Activated CD8-positive, alpha-beta memory T cell treated with anti-CD3 and anti-CD28 coated beads, Interleukin-2, amount 50 U/mL, for 1 hour (primary cell): ENCODE measurements at regions not wholly inside any gene's neighbourhood (a gene's known extent, or its start where the extent isn't known, plus 50 kb on each side); places are given as distances from the start of the nearest gene placed in this dataset.
"Not testable (repeated sequence)": the region's sequence is repeated elsewhere in the genome, so short reads cannot be mapped to it uniquely, and the experiment has no call there.

Source experiments
- DNase-seq: peaks from one replicate; pipeline ENCODE4 v3.0.0-alpha.2; 2020; ENCODE audit errors: extremely low read depth

DNA sequence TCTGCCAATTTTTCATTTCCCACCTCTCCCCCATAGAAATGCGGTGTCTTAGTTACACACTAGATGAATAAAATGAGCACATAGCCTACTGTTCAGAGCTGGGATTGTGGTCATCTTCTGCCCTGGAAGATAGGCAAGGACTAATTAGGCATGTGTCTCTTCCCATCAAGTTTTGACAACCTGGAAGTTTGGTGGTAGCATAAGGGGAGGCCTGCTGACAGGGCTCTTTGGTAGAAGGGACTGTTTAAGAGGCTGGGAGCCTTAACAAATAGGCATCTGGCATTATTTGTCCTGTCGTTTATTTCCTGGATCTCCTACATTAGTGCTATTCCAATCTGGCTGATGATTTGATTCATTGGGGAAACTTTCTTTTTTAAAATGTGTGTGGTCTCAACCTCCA is 512.3 kb downstream of the ZNF385D start:
- DNase-seq = no peak

DNA sequence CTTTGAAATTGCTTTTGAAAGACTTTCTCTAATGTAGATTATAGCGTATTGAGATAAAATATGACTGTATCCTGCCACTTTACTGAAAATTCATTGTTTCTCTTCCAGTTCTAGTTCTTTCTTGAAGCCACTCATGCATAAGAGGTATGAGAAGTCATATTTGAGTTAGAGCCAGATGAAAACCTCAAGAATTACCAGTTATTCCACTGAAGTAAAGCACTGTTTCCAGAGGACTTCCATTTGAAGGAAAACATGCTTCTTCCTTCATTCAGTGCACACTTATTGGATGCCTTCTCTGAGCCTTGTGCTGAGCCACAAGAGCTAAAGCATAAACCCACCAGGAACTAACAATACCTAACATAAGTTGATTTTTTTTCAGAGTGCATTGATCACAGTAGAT is 513.4 kb downstream of the ZNF385D start:
- no peak for DNase-seq

DNA sequence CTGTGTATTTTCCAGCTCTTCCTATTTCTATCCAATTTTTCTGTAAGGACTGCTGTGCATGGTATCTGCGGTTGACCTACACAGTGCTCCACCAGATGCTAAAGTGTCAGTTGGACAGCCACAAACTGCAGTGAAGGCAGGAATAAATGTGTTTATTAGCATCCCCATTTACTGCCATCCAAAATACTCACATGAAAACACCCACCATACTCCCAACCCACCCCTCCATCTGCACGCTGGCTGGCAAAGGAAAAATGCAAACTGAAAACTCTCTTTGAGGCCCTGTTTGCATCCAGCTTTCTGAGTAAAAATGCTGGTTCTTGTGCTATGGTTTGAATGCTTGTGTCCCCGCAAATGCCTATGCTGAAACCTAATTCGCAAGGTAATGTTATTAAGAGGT is 515.5 kb downstream of the ZNF385D start:
- no peak for DNase-seq

DNA sequence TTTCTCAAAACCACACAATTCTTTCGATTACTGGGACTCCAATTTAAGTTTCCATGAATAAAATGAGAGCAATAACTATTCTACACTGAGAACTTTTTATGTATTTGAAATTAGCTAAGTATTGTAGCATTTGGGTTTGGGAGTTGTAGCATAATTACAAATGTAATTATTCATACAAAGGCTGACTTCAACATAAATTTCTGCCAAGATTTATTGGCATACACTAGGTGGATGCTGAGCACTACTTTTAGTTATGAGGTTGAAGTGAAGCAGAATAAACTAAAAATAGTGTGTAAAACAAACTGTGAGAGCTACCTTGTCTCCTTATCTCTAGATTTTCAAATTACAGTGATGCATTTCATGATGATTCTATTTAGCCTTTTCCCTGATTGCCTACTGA is 516.1 kb downstream of the ZNF385D start:
- DNase-seq = no peak

DNA sequence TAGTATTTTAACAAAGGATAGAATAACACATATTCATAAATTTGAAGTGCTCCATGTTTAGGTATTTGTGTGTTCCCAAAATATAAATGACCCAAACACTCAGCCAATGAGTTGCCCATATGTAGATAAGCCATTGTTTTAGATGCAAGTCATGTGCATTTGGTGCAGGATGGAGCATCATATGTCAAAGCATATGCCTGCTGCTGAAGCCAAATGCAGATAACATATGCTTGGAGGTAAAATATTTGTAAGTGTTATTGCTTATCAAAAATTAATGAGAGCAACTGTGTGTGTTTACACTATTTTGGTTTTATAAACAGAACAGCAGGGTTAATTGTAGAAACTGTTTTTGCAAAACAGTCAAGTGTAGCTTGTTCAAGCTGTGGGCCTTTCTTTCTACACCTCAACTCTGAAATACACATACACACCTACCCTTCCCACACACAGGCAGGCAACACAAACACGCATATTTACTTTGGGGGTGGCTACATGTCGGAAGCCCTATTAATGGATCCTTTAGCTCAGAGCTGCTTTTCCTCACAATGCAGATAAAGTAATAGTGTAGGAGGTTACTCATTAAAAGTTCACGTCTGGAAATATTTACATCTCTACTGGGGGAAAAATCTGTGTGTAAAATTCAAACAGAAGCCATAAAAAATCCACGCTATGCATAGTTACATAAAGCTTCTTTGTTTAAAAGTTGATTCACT is 521.4 kb downstream of the ZNF385D start:
- DNase-seq = no peak

DNA sequence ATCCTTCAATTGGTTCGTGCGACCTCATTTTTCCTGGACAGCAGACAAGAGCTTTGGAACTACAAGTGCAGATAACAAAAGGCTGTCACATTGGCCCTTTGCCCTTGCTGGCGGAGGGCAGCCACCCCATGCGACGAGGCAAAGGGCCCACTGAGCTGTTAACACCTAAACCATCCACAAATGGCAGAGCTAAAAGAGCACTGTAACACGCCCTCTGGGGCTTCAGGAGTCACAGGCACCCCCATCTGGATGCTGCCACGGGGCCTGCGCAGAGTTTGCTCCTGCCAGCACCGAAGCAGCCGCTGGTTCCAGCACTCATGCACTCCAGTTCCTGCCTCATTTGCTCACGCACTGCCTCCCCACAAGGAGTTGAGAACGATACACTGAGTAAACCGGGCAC is 524.9 kb downstream of the ZNF385D start:
- DNase-seq = no peak

DNA sequence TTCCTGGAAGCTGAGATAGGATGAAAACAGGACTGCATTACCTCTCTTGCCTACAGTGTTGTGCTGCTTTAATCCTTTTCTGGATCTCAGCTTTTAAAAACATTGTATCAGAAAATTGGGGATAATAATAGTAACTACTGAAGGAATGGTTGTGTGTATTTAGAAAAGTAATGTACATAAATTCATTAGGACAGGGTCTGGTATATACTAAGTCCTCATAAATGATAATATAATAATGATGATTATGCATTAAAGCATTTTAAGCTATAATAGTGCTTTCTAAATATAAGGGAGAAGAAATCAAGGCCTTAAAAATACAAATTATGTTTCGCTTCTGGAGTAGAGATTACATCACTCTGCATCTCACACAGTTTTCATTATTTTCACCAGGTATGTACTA is 530.1 kb downstream of the ZNF385D start:
- no peak for DNase-seq

DNA sequence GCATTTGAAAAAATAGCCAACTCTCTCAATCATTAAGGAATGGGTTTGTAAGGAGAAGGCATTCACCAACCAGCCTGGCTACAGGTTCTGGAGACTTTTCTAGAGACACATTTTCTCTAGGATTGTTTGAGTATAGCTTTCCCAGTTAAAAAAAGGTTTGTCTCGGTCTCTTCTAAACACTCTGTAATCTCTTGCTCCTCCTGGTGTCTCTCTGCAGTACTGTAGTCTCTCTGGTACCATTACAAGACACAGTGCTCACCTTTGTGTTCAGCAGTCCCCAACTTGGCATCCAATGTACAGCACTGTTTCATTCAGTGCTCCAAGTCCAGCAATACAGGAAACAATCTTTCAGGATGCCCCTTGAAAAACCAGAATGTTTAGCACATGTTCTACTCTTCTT is 534.4 kb downstream of the ZNF385D start:
- no peak for DNase-seq

DNA sequence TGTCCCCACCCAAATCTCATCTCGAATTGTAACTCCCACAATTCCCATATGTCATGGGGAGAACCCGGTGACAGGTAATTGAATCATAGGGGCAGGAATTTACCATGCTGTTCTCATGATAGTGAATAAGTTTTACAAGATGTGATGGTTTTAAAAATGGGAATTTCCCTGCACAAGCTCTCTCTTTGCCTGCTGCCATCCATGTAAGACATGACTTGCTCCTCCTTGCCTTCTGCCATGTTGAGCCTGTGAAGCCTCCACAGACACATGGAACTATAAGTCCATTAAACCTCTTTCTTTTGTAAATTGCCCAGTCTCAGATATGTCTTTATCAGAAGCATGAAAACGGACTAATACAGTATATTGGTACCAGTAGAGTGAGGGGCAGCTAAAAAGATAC is 546.9 kb downstream of the ZNF385D start:
- DNase-seq = not testable (repeated sequence)

DNA sequence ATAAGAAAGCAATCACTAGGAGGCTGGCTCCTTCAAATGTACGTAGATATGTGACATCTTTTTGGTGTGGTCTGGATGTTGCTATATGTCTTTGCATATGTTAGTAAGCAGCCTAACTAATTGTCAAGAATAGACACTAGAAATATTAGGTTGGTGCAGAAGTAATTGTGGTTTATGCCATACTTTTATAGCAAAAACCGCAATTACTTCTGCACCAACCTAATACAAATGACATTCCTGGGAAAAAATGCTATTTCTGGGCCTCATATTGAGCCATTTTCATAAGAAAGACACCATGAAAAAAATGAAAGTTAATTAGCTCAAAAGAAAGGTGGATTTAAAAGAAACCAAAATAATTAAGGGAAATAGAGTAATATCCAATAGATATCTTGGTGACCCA is 555.8 kb downstream of the ZNF385D start:
- DNase-seq = no peak

DNA sequence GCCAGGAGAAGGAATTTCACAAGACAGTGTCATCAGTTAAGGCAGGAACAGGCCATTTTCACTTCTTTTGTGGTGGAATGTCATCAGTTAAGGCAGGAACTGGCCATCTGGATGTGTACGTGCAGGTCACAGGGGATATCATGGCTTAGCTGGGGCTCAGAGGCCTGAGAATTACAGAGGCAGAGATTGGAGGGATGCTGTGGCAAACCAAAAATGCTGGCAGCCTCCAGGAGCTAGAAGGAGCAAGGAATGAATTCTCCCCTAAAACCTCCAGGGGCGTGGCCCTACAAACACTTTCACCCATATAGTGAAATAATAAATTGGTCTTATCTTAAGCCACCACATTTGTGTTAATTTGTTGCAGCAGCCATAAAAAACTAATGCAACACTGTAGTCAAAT is 557.0 kb downstream of the ZNF385D start:
- not testable (repeated sequence) for DNase-seq

DNA sequence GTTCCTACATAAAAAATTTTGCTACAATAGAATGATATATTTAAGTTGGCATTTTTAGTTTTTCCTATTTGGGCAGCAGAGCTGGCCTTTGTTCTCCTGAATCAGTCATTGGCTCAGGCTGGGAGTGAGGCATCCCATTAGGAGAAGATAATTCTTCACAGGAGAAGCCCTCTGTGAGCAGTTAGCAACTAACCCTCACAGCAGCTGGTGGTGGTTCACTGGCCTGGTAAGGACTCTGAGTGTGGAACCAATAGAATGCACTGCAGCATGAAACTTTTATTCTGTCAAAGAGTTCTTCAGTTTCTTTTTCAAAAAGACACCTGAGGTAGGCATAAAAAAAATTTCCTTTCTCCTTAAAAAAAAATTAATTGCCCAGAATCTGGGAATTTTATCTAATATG is 562.6 kb downstream of the ZNF385D start:
- no peak for DNase-seq

DNA sequence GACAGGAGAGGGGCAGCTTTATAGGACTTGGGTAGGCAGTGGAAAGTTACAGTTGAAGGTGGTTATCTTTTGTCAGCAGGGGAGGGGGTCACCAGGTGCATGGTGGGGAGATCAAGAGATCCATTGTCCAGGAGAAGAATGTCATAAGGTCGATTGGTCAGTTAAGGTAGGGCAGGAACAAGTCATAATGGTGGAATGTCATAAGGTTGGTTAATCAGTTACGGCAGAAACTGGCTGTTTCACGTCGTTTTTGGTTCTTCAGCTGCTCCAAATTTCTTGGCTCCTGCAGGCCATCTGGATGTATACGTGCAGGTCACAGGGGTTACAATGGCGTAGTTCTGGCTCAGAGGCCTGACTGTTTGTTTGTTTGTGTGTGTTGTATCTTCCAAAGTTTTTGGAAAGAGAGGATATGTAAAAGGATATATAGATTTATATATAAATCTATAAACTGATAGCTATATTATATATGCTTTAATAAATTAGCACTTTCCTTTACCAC is 565.1 kb downstream of the ZNF385D start:
- DNase-seq = no peak

DNA sequence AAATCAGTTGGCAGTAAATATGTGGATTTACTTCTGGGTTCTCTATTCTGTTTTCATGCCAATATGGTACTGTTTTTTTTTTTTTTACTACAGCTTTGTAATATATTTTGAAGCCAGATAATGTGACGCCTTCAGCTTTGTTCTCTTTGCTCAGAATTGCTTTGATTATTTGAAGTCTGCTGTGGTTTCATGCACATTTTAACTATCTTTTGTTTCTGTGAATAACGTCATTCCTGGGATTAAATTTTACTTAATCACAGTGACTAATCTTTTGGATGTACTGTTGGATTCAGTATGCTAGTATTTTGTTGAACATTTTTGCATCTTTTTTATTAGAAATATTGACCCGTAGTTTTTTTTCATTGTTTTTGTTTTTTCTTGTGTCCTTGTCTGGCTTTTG is 576.5 kb downstream of the ZNF385D start:
- no peak for DNase-seq

DNA sequence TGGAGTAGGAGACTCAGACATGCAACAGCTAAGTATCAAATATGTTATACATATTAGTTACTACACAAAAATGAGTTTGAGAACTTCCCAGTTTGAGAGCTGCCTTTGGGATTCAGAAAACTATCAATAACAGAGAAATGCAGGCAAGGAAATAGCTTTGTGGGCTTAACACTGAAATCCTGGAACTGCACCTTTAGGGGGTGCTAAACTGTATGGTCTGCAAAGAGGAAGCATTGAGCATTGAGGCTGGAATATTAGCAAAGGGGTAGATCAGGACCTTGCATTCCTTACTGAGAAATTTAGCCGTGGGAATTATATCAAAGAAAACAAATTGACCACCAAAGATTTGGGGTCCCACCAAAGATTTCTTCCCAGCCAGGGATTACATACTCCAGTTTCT is 580.0 kb downstream of the ZNF385D start:
- DNase-seq = no peak

DNA sequence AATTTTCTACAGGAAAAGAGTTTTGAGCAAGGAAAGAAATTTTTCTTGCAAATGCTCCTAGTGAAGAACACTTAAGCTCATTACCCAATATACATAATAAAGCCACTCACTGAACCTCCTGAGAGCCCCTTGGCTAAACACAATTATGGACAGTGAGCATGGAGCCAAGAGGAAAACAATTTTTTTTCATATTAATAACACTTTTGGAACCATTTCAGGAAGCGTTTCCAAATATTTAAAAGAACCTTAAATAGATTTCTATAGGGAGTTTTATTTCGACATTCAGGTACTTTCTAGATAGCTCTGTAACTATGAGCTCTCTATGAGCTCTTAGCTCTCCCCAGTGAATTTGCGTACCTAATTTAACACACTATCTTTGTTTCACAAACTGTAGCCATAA is 581.1 kb downstream of the ZNF385D start:
- DNase-seq = no peak

DNA sequence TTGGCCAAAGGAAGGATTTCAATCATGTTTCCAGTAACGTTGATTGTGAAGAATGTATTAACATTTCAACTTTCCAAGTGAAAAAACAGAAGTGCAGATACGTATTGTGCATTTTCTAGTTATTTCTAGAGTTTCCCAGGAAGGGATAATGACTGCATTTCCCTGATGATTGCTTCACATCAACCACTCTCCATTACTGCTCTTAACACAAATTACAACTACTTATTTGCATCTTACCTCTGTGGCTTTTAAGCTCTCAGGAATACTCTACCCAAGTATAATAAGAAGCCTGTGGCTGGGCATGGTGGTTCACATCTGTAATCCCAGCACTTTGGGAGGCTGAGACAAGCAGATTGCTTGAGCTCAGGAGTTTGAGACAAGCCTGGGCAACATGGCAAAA is 582.5 kb downstream of the ZNF385D start:
- no peak for DNase-seq

DNA sequence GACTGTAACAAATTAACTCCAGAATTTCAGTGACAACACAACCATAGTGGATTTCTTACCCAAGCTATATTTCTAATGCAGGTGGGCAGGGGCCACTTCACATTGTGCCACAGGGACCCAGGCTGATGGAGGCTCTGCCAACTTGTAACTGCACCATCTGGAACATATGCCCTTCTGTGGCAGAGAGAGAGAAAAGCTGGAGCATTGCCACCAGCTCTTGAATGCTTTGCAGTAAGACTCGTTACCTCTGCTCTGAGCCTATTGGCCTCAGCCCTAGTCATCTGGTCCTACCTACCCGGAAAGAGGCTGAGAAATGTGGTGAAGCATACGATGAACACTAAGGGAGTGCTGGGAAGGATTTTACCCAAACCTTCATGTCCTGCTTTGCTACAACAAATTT is 587.1 kb downstream of the ZNF385D start:
- no peak for DNase-seq

DNA sequence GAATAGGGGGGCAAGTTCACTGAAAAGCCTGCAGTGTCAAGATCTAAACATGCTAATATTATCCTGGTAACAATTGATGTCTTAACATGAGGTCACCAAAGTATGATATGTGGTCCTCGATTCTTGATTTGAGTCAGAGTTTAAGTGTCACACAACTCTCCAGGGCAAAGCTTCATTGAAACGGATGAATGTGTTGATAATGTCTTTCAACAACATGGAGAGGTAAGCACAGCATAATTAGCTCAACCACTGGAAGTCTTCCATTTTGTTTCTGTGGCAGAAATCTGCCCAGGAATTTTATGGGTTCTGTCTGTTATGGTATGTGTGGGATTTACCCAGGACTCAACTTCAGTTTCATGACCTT is 591.5 kb downstream of the ZNF385D start:
- no peak for DNase-seq

DNA sequence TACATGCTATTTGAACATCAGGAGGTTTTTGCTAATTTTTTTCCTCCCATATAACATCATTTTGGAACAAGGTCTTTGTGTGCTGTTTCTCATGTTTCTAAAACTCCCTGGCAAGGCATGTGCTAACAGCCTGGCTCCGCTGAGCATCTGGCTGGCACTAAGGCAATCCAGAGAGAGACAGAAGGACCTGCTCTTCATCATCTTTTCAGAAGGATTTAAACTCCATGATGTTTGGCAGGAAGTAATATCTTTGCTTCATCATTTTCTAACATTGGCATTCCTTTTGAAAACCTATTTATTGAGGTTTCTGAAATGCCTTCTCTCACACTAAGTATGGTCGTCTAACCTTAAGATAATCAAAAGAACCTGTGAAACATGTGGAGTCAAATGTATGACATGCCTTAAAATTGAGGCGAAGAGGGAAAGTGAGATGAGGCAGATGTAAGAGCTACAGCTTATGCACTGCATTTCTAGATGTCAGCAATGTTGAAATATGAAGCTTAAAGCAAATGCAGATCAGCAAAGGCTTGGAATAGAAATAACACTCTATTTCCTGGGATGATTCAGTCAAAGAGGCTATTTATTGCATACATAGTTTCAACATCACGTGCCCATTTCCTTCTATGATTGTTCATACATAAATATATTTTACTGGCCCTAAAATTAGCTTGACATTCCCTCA is 592.0 kb downstream of the ZNF385D start:
- no peak for DNase-seq

DNA sequence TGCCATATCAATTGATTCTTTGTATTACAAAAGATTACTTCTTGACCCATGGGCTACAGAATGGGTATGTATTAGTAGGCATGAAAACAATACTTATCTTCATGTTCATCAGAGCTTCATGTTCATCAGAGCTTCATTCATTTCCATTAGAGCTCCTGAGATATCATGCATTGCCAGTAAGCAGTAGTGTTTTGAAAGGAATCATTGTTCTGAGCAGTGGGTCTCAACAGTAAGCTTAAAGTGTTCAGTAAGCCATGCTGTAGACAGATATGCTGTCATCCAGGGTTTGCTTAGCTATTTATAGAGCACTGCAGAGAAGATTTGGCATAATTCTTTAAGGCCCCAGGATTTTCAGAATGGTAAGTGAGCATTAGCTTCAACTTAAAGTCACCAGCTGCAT is 596.1 kb downstream of the ZNF385D start:
- no peak for DNase-seq

DNA sequence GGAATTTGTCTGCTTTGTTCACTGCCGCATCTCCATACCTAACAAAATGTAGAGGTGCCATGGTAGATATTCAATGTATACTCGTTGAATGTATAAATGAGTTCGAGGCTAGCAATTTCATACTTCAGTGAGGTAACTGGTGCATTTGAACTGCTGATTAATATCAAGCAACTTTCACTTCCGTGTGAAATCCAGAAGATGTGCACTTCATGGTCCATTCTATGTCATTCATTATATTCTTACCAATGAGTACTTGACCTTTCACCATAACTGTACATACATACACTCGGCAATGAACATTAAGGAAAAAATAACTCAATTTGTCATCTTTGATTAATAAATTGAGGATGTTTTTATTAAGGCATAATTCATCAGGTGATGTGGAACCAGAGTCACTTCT is 598.5 kb downstream of the ZNF385D start:
- DNase-seq = no peak

DNA sequence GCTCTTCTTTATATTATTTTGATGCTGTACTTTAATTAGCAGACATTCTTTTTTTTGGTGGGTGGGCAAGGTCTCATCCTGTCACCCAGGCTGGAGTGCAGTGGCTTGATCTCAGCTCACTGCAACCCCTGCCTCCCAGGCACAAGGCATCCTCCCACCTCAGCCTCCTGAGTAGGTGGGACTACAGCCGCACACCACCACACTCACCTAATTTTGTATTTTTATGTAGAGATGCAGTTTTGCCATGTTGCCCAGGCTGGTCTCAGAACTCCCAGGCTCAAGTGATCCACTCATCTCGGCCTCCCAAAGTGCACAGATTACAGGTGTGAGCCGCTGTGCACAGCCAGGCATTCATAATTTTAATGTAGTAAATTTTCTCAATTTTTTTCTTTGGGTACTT is 608.1 kb downstream of the ZNF385D start:
- DNase-seq = no peak

DNA sequence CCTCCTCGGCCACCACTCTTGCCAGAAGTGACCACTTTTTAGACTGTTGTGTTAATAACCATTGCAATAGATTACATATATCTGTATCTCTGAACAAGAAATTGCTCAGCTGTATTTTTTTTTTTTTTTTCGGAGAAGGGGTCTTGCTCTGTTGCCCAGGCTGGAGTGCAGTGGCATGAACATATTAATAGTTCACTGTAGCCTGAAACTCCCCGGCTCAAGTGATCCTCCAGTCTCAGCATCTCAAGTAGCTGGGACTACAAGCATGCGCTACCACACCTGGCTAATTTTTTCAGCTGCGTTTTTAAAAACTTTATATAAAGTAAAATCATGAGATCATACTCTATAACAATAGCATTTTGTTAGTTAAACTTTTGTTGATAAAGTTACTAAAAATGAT is 609.0 kb downstream of the ZNF385D start:
- DNase-seq = no peak
